Activated T-cell treated with anti-CD3 and anti-CD28 coated beads, Interleukin-2, amount 50 U/mL, for 72 hours (primary cell): ENCODE measurements at regions not wholly inside any gene's neighbourhood (a gene's known extent, or its start where the extent isn't known, plus 50 kb on each side); places are given as distances from the start of the nearest gene placed in this dataset.
"Not testable (repeated sequence)": the region's sequence is repeated elsewhere in the genome, so short reads cannot be mapped to it uniquely, and the experiment has no call there.

ENCODE experiments used
- ATAC-seq, 2 donors: fragments of 150-1000 bp; cut with Tn5 transposase; replicated peaks in 1 of 2; 2 replicates each; pipeline ENCODE4 v1.10.0; 2021; ENCODE audit warnings: moderate library complexity in 2 of 2, mild to moderate bottlenecking in 1 of 2
- DNase-seq, 2 donors: peaks; one replicate each; pipeline ENCODE4 v3.0.0; 2021 to 2022; ENCODE audit warnings: mixed read lengths in 1 of 2
- H3K27ac Mint-ChIP-seq: one replicate; pipeline ENCODE4 v1.8.0; 2022; ENCODE audit warnings: mild to moderate bottlenecking, moderate library complexity, mixed read lengths
- H3K27me3 Mint-ChIP-seq: one replicate; pipeline ENCODE4 v1.8.0; 2022; ENCODE audit warnings: low read depth, mixed read lengths
- H3K36me3 Mint-ChIP-seq, 2 donors: one replicate each; pipeline ENCODE4 v1.8.0; 2022; ENCODE audit warnings: mixed read lengths in 2 of 2, mild to moderate bottlenecking in 1 of 2; ENCODE audit not compliant: insufficient read depth in 2 of 2
- H3K4me1 Mint-ChIP-seq: one replicate; pipeline ENCODE4 v1.8.0; 2022; ENCODE audit warnings: low read depth, mixed read lengths
- H3K4me3 Mint-ChIP-seq, 2 donors: one replicate each; pipeline ENCODE4 v1.8.0; 2022; ENCODE audit warnings: mild to moderate bottlenecking in 2 of 2, mixed read lengths in 2 of 2, moderate library complexity in 2 of 2
- H3K9me3 Mint-ChIP-seq, 2 donors: one replicate each; pipeline ENCODE4 v1.8.0; 2022; ENCODE audit warnings: mixed read lengths in 2 of 2

- Mint-ChIP-seq H3K27me3 (peaks cover 30% of the 10 kb centered on the region), H3K4me3 (no peak overlapping the region), H3K4me1 (no peaks in the 10 kb centered on the region), H3K27ac (no peak overlapping the region), H3K9me3 (peaks cover 2 to 3% of the 10 kb centered on the region in 2 donors), H3K36me3 (peaks cover 0 to 4% of the 10 kb centered on the region in 2 donors)
- no peak for ATAC-seq
- no peak for DNase-seq
Observed at GRCh38 chr9:34773955-34774354, 64.0 kb upstream of the CCL21 start.

- no peak for ATAC-seq
- Mint-ChIP-seq H3K36me3 (peaks cover 0 to 4% of the 10 kb centered on the region in 2 donors), H3K4me1 (no peaks in the 10 kb centered on the region)
Observed at GRCh38 chr9:34773306-34773910, 63.5 kb upstream of the CCL21 start.

GRCh38 chr9:34771007-34771406 is 61.1 kb upstream of the CCL21 start:
- H3K27ac Mint-ChIP-seq: no peak overlapping the region
- ATAC-seq: no peak
- H3K4me1 Mint-ChIP-seq: no peaks in the 10 kb centered on the region
- DNase-seq: no peak
- peaks cover 2 to 3% of the 10 kb centered on the region in 2 donors for H3K9me3 Mint-ChIP-seq
- peaks cover 0 to 4% of the 10 kb centered on the region in 2 donors for H3K36me3 Mint-ChIP-seq
- H3K4me3 Mint-ChIP-seq: no peak overlapping the region
- H3K27me3 Mint-ChIP-seq: peaks cover 33% of the 10 kb centered on the region

More at GRCh38 chr9:34773306-34773910, 63.5 kb upstream of the CCL21 start:
- H3K27ac Mint-ChIP-seq: peak overlapping the region; percentile 46
- no peak overlapping the region for H3K4me3 Mint-ChIP-seq
- H3K27me3 Mint-ChIP-seq: peaks cover 29% of the 10 kb centered on the region
- peaks cover 2 to 3% of the 10 kb centered on the region in 2 donors for H3K9me3 Mint-ChIP-seq
- DNase-seq: no peak

GRCh38 chr9:34767087-34767486 is 57.2 kb upstream of the CCL21 start:
- H3K27me3 Mint-ChIP-seq: peaks cover 15% of the 10 kb centered on the region
- not testable (repeated sequence) for DNase-seq, H3K4me1 Mint-ChIP-seq, H3K36me3 Mint-ChIP-seq, H3K27ac Mint-ChIP-seq, ATAC-seq, H3K9me3 Mint-ChIP-seq, H3K4me3 Mint-ChIP-seq

- not testable (repeated sequence) for H3K4me1 Mint-ChIP-seq, H3K4me3 Mint-ChIP-seq, H3K27ac Mint-ChIP-seq, H3K9me3 Mint-ChIP-seq, H3K36me3 Mint-ChIP-seq
- peak; percentile 60 to 64 for DNase-seq
- ATAC-seq: peak; percentile 79 to 84
- peaks cover 55% of the 10 kb centered on the region for H3K27me3 Mint-ChIP-seq
Observed at GRCh38 chr9:34760196-34761040, 50.5 kb upstream of the CCL21 start.
